MM.1S (cell line): ENCODE measurements at regions not wholly inside any gene's neighbourhood (a gene's known extent, or its start where the extent isn't known, plus 50 kb on each side); places are given as distances from the start of the nearest gene placed in this dataset.

Source experiments
- DNase-seq: peaks from one replicate; pipeline ENCODE4 v3.0.0-alpha.2; 2015
- H2AFZ ChIP-seq: fragments of 300-600 bp; sonication (generic); 2 replicates; pipeline ENCODE4 v1.6.0; 2016; ENCODE audit warnings: antibody characterized with exemption, low read length
- H3F3A ChIP-seq: fragments of 300-600 bp; sonication (generic); 2 replicates; pipeline ENCODE4 v1.6.1; 2016; ENCODE audit warnings: mild to moderate bottlenecking, antibody characterized with exemption, low read length, moderate library complexity, mixed read lengths; ENCODE audit not compliant: insufficient read depth
- H3K27ac ChIP-seq: fragments of 300-600 bp; sonication (generic); 2 replicates; pipeline ENCODE4 v1.5.1; 2016; ENCODE audit warnings: mild to moderate bottlenecking, low read length
- H3K27me3 ChIP-seq: fragments of 300-600 bp; sonication (generic); replicated peaks from 2 replicates; pipeline ENCODE4 v1.6.0; 2016; ENCODE audit warnings: low read length; ENCODE audit not compliant: insufficient read depth
- H3K36me3 ChIP-seq: fragments of 300-600 bp; sonication (generic); replicated peaks from 2 replicates; pipeline ENCODE4 v1.6.1; 2016; ENCODE audit warnings: mild to moderate bottlenecking, low read length, mixed read lengths; ENCODE audit not compliant: insufficient read depth
- H3K4me1 ChIP-seq: fragments of 300-600 bp; sonication (generic); 2 replicates; pipeline ENCODE4 v1.6.1; 2016; ENCODE audit warnings: low read length, mixed read lengths
- H3K4me2 ChIP-seq: fragments of 300-600 bp; sonication (generic); 2 replicates; pipeline ENCODE4 v1.6.0; 2016; ENCODE audit warnings: low read depth, low read length
- H3K4me3 ChIP-seq: fragments of 300-600 bp; sonication (generic); 2 replicates; pipeline ENCODE4 v1.5.1; 2016; ENCODE audit warnings: low read length, mixed read lengths
- H3K79me2 ChIP-seq: fragments of 300-600 bp; sonication (generic); 2 replicates; pipeline ENCODE4 v1.6.1; 2016; ENCODE audit warnings: mixed run types, low read length, mixed read lengths
- H3K9ac ChIP-seq: fragments of 300-600 bp; sonication (generic); 2 replicates; pipeline ENCODE4 v1.6.1; 2016; ENCODE audit warnings: low read length, mixed read lengths
- H3K9me2 ChIP-seq: fragments of 300-600 bp; sonication (generic); replicated peaks from 2 replicates; pipeline ENCODE4 v1.6.1; 2016; ENCODE audit warnings: mild to moderate bottlenecking, low read length, mixed read lengths; ENCODE audit not compliant: insufficient read depth
- H3K9me3 ChIP-seq: fragments of 300-600 bp; sonication (generic); replicated peaks from 2 replicates; pipeline ENCODE4 v1.6.1; 2016; ENCODE audit warnings: mild to moderate bottlenecking, low read length, mixed read lengths; ENCODE audit not compliant: insufficient read depth
- H4K20me1 ChIP-seq: fragments of 300-600 bp; sonication (generic); 2 replicates; pipeline ENCODE4 v1.6.1; 2016; ENCODE audit warnings: mild to moderate bottlenecking, low read length, moderate library complexity, mixed read lengths; ENCODE audit not compliant: insufficient read depth
- CTCF ChIP-seq: fragments of 300-600 bp; sonication (generic); IDR thresholded peaks from 2 replicates; pipeline ENCODE4 v1.5.1; 2016; ENCODE audit warnings: antibody characterized with exemption, low read length, mixed read lengths
- EZH2 ChIP-seq: fragments of 300-600 bp; sonication (generic); optimal IDR thresholded peaks from 2 replicates; pipeline ENCODE3; 2017; ENCODE audit warnings: low read depth, mild to moderate bottlenecking, antibody characterized with exemption, low read length, mixed read lengths
- EZH2phosphoT487 ChIP-seq: fragments of 300-600 bp; sonication (generic); IDR thresholded peaks from 2 replicates; pipeline ENCODE4 v1.6.1; 2018; ENCODE audit warnings: antibody characterized with exemption, low read length

GRCh38 chr10:121064491-121064890, 213.3 kb downstream of the WDR11 start:
- H4K20me1 ChIP-seq: no peaks in the 10 kb centered on the region
- no peaks in the 10 kb centered on the region for H3K36me3 ChIP-seq
- H2AFZ ChIP-seq: no peak overlapping the region
- no peaks in the 10 kb centered on the region for H3K27me3 ChIP-seq
- H3K4me2 ChIP-seq: no peak overlapping the region
- H3K9me3 ChIP-seq: no peaks in the 10 kb centered on the region
- no peak for DNase-seq
- no peaks in the 10 kb centered on the region for H3K79me2 ChIP-seq
- no peaks in the 10 kb centered on the region for H3K9me2 ChIP-seq
- no peaks in the 10 kb centered on the region for H3K4me1 ChIP-seq
- H3K9ac ChIP-seq: no peak overlapping the region
- H3K4me3 ChIP-seq: no peak overlapping the region
- no peak overlapping the region for H3K27ac ChIP-seq
- TF ChIP-seq EZH2phosphoT487 (no peak), EZH2 (no peak), CTCF (no peak)
- H3F3A ChIP-seq: no peaks in the 10 kb centered on the region

- no peak for TF ChIP-seq EZH2phosphoT487
- TF ChIP-seq EZH2: no peak
- TF ChIP-seq CTCF: no peak
- no peak for DNase-seq
Observed at GRCh38 chr10:121065330-121065729, 214.2 kb downstream of the WDR11 start.

GRCh38 chr10:121069061-121069850, 218.1 kb downstream of the WDR11 start:
- no peaks in the 10 kb centered on the region for H3K36me3 ChIP-seq
- no peak for TF ChIP-seq EZH2phosphoT487
- no peak for TF ChIP-seq CTCF
- TF ChIP-seq EZH2: no peak
- no peak overlapping the region for H3K27ac ChIP-seq
- H3F3A ChIP-seq: no peaks in the 10 kb centered on the region
- no peaks in the 10 kb centered on the region for H4K20me1 ChIP-seq
- H3K9ac ChIP-seq: no peak overlapping the region
- H2AFZ ChIP-seq: no peak overlapping the region
- H3K79me2 ChIP-seq: no peaks in the 10 kb centered on the region
- no peaks in the 10 kb centered on the region for H3K27me3 ChIP-seq
- no peaks in the 10 kb centered on the region for H3K9me3 ChIP-seq
- no peak overlapping the region for H3K4me2 ChIP-seq
- no peak for DNase-seq
- no peak overlapping the region for H3K4me3 ChIP-seq
- H3K9me2 ChIP-seq: no peaks in the 10 kb centered on the region
- H3K4me1 ChIP-seq: no peaks in the 10 kb centered on the region

More at GRCh38 chr10:121065330-121065729, 214.2 kb downstream of the WDR11 start:
- no peaks in the 10 kb centered on the region for H3K4me1 ChIP-seq
- no peaks in the 10 kb centered on the region for H4K20me1 ChIP-seq
- no peaks in the 10 kb centered on the region for H3K79me2 ChIP-seq
- H3F3A ChIP-seq: no peaks in the 10 kb centered on the region
- no peak overlapping the region for H3K9ac ChIP-seq
- H3K4me3 ChIP-seq: no peak overlapping the region
- H3K9me3 ChIP-seq: no peaks in the 10 kb centered on the region
- no peaks in the 10 kb centered on the region for H3K9me2 ChIP-seq
- no peaks in the 10 kb centered on the region for H3K36me3 ChIP-seq
- no peak overlapping the region for H3K27ac ChIP-seq
- H2AFZ ChIP-seq: no peak overlapping the region
- no peak overlapping the region for H3K4me2 ChIP-seq
- H3K27me3 ChIP-seq: no peaks in the 10 kb centered on the region
